Mucosa of gallbladder (tissue), 1 donor: ENCODE measurements at regions not wholly inside any gene's neighbourhood (a gene's known extent, or its start where the extent isn't known, plus 50 kb on each side); places are given as distances from the start of the nearest gene placed in this dataset.

Experiments
- DNase-seq: peaks from one replicate; pipeline ENCODE4 v3.0.0-alpha.2; 2020; ENCODE audit warnings: low spot score
- donor health status: DM: no; HTN: no; CAD: no.

- no peak for DNase-seq
These were observed 643.8 kb downstream of the SORCS1 start for GRCh38 chr10:106520698-106521097.

GRCh38 chr10:106519376-106520030 lies 645.0 kb downstream of the SORCS1 start:
- DNase-seq, result no peak

GRCh38 chr10:106515206-106515790 lies 649.2 kb downstream of the SORCS1 start:
- no peak for DNase-seq

DNA sequence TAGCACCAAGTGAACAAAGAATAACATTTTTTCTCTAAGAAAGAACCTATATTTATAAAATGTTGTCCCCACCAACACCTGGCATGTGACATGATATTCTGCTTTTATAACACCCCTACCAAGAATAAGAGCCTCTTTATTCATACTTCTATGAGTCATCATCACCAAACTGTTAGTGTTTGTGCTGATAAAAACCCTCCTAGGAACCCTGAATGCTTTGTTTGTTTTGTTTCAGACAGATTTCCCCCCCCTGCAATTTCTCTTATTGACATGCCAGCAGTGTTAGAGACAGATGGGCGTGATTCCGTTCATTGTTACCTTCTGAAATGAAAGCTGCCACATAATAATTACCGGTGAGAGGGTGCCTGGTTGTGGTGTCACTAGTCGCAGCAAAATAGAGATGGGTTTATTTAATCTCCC lies 651.1 kb downstream of the SORCS1 start:
- no peak for DNase-seq

GRCh38 chr10:106511917-106512316 lies 652.6 kb downstream of the SORCS1 start:
- no peak for DNase-seq

- no peak for DNase-seq
These were observed 655.6 kb downstream of the SORCS1 start for GRCh38 chr10:106508950-106509349.

DNA sequence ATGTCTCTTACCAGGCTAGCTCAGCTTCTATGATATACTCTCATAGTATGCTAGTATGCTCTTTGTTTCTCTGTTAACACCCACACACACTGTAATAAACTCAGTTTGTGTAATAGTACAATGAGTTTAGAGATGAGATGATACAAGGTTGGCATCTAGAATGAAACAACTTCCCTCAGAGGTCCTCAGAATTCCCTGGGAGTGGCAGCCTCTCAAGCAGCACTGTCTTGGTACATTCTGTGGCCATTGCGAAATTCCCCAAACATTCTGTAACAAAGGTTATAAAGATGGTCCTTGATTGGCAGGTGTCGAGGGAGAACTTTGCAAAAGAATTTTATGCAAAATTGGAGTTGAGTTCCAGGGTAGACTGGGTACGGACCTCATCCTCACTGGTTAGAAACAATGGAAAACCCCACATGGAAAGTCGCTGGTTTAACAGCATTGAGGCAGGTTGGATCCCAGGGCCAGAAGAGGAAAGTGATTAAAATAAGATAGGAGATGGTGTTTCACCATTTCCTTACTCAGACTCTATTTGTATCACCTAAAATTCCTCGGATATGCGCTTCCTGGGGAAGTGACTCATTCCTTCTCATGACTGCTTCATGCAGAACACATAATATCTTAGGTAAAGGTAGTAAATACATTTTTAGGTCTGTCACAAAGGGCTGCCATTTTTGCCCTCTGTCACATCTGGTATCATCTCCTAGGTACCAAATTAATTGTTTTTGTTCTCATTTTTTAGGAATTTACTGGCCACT lies 657.8 kb downstream of the SORCS1 start:
- DNase-seq, result no peak

DNA sequence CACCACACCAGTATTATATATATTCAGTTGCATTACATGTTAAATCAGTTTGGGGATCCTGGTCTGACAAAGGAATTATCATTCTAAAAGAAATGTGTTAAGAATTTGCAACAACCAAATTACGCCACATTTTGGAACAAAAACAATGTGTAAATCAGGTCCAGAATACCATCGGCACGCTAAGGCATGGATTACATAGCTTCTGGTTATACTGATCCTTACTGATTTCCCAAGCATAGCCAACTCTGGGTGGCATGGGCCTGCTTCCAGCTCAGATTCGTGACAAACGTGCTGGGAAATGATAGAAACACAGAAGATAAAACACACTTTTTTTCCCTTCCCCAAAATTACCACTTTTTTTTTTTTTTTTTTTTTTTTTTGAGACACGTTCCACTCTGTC lies 660.0 kb downstream of the SORCS1 start:
- no peak for DNase-seq

DNA sequence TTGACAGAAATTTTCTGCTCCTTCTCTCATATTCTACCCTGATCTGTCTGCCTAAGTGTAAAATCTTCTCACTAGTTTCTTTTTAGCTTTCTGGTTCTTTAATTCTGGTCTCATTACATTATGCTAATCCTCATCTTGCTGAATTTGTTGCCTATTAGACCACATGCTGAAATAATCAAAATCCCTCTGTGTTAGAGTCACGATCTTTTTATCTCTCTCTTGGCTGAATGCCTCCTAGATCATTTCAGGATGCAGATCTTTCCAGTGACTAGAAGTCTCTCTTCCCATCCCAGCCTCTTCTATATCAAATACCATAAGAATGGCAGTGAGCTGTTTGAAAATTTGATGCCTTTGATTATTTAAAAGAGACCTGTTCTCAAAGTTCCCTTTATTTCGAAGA lies 661.9 kb downstream of the SORCS1 start:
- no peak for DNase-seq

GRCh38 chr10:106500925-106501525 lies 663.5 kb downstream of the SORCS1 start:
- DNase-seq, result no peak

DNA sequence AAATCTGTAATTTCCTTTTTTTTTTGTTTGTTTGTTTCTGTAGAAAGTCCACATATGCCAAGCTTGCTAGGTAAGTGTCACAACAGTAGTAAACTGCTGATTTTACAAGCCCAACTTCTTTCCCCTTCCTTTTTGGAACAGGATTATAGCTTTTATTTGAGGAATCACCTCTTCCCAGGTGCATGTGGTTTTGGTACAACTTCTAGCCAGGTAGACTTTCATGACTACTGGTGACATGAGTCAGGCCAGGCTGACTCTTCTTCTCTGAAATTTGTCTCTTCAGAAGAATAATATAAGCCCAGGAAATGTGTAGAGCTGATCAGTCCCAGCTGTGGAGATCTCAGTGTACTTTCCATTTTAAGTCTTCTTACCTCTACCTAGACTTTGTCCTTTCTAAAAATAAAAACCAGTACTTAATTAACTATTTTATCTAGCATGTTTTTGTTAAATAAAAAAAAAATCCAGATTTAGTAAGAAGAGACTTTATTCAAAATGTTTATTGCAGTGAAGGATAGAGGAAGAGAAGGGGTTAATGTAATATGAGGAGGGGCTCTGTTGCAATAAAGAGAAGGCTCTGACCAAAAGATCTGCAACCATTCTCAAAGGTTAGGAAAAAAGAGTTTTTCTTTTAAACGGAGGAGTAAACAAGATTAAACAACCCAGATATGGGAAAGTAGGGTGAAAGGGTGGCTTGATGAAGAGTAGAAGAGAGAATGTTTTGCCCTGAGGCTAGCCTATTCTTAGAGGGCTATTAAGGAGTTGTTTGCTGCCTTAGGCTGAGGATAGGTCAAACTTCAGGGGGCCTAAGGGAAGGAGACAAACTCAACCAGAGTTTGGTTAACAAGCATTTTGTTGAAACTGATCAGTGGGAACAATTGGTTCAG lies 664.2 kb downstream of the SORCS1 start:
- no peak for DNase-seq

DNA sequence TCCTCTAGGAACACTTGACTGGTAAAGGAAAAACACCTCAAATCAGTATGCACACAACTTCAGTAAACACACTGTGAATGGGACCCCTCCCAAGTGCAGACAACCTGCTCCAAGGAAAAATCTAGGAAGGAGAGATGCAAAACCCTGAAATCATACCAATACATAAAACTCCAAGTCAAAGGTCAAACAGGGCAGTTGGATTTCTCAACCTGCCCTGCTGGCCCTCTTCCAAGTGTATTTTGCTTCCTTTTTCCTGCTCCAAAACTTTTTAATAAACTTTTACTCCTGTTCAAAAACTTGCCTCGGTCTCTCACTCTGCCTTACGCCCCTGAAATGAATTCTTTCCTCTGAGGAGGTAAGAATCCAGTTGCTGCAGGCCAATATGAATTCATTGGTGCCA lies 665.1 kb downstream of the SORCS1 start:
- DNase-seq, result no peak

- no peak for DNase-seq
These were observed 665.8 kb downstream of the SORCS1 start for GRCh38 chr10:106498675-106499074.

DNA sequence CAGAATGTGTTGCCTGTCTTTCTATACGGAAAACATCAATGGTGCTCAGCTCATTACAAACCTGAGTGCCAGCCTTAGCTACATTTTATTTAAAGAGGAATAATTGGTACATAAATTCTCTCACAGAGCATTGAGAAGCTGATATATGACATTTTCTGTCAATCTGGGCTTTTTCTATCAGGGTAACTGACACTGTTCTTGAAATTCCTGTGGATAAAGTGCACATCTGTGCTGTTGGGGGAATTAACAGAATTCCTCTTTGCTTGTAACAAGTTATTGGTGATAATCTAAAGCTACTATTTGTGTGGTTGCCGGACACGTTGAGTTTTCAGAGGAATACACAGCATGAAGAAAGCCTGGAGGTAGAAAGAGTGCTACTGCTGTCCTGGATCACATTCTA lies 668.6 kb downstream of the SORCS1 start:
- DNase-seq, result no peak

DNA sequence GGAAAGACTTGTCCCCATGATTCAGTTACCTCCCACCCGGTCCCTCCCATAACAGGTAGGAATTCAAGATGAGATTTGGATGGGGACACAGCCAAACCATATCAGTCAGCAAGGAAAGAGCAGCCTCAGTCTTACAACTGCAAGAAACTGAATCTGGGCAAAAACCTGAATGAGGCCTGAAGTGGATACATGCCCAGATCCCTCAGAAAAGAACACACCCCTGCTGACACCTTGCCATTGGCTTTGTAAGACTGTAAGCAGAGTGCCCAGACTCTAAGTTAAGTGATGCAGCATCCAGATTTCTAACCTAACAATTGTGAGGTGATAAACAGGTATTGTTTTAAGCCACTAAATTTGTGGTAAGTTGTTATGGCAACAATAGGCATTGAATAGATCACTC lies 670.8 kb downstream of the SORCS1 start:
- DNase-seq, result no peak

- no peak for DNase-seq
These were observed 671.3 kb downstream of the SORCS1 start for GRCh38 chr10:106493226-106493625.

DNA sequence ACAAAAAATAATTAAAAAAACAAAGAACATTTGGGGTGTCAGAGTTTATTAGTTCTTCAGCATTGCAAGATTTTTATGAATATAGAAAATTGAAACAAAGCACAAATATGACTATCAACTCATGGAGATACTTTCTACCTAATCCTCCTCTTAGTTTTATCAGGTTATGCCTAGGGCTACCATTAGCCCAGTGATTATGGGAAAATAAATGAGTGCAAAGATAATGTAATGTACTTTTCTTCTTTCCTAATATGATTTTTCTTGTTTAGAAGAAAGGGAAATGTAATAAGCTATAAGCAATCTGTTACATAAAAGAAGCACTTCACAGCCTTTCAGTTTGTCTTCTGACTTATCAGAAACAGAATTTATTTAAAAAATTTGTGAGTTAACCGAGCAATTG lies 676.8 kb downstream of the SORCS1 start:
- no peak for DNase-seq

- DNase-seq, result no peak
These were observed 682.8 kb downstream of the SORCS1 start for GRCh38 chr10:106481598-106482275.

GRCh38 chr10:106479636-106480035 lies 684.9 kb downstream of the SORCS1 start:
- no peak for DNase-seq

- DNase-seq, result no peak
These were observed 689.6 kb downstream of the SORCS1 start for GRCh38 chr10:106474876-106475275.

DNA sequence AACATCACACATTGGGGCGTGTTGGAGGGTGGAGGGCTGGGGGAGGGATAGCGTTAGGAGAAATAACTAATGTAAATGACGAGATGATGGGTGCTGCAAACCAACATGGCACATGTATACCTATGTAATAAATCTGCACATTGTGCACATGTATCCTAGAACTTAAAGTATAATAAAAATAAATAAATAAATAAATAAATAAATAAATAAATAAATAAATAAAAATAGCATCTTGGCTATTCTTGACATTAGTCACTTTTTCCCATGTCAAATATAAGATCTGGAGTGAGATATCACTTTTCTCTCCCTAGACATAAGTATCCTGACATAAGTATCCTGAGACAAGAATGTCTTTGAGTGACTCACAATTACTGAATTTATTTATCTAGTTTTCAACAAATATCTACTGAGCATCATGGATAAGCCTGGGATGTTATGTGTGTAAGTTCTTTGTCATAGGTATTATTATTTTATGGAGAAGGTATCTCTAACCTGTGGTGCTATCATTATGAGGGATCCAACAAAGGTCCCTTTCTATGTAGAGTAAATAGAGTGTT lies 691.3 kb downstream of the SORCS1 start:
- DNase-seq, result no peak
